Stimulated activated CD4-positive, alpha-beta T cell treated with anti-CD3 and anti-CD28 coated beads, TNF-alpha, amount 100 ng/mL, for 24 hours (primary cell): ENCODE measurements at regions not wholly inside any gene's neighbourhood (a gene's known extent, or its start where the extent isn't known, plus 50 kb on each side); places are given as distances from the start of the nearest gene placed in this dataset.
A peak's percentile ranks its signal among the peaks of the same experiment; 100 is the strongest.
"Not testable (repeated sequence)": the region's sequence is repeated elsewhere in the genome, so short reads cannot be mapped to it uniquely, and the experiment has no call there.

ENCODE experiments used
- DNase-seq, 3 experiments: peaks; one replicate each; pipeline ENCODE4 v3.0.0-alpha.2; 2020; ENCODE audit warnings: low read depth in 3 of 3

GRCh38 chr7:127530148-127530547 is 55.2 kb downstream of the GCC1 start:
- no peak for DNase-seq

- no peak for DNase-seq
Observed at GRCh38 chr7:127527561-127527960, 57.8 kb downstream of the GCC1 start.

GRCh38 chr7:127525866-127526480 is 59.4 kb downstream of the GCC1 start:
- DNase-seq, result no peak

GRCh38 chr7:127516320-127516719 is 69.1 kb downstream of the GCC1 start:
- DNase-seq, result no peak

- no peak for DNase-seq
Observed at GRCh38 chr7:127514499-127514898, 70.9 kb downstream of the GCC1 start.

GRCh38 chr7:127513311-127513710 is 72.1 kb downstream of the GCC1 start:
- DNase-seq, result no peak

- no peak for DNase-seq
Observed at GRCh38 chr7:127512663-127513062, 72.7 kb downstream of the GCC1 start.

GRCh38 chr7:127504715-127505114 is 80.7 kb downstream of the GCC1 start:
- peak in 1 of 3 experiments; percentile 3 for DNase-seq

- no peak for DNase-seq
Observed at GRCh38 chr7:127501817-127502216, 83.6 kb downstream of the GCC1 start.

GRCh38 chr7:127487381-127487780 is 94.9 kb upstream of the ZNF800 start:
- DNase-seq, result no peak

GRCh38 chr7:127486654-127487053 is 94.1 kb upstream of the ZNF800 start:
- no peak for DNase-seq

GRCh38 chr7:127485482-127485881 is 93.0 kb upstream of the ZNF800 start:
- no peak for DNase-seq

- no peak for DNase-seq
Observed at GRCh38 chr7:127484954-127485353, 92.4 kb upstream of the ZNF800 start.

GRCh38 chr7:127478461-127478860 is 86.0 kb upstream of the ZNF800 start:
- no peak for DNase-seq

GRCh38 chr7:127478024-127478355 is 85.5 kb upstream of the ZNF800 start:
- no peak for DNase-seq

GRCh38 chr7:127477295-127478023 is 85.0 kb upstream of the ZNF800 start:
- DNase-seq, result no peak

- DNase-seq, result no peak
Observed at GRCh38 chr7:127476618-127477017, 84.1 kb upstream of the ZNF800 start.

GRCh38 chr7:127474457-127474856 is 81.9 kb upstream of the ZNF800 start:
- no peak for DNase-seq

GRCh38 chr7:127473409-127473808 is 80.9 kb upstream of the ZNF800 start:
- DNase-seq, result no peak

- no peak for DNase-seq
Observed at GRCh38 chr7:127460077-127460476, 67.6 kb upstream of the ZNF800 start.

GRCh38 chr7:127451258-127451657 is 58.8 kb upstream of the ZNF800 start:
- not testable (repeated sequence) for DNase-seq

- DNase-seq, result no peak
Observed at GRCh38 chr7:127448566-127448965, 56.1 kb upstream of the ZNF800 start.

- DNase-seq, result peak; percentile 6 to 24 (median 20)
Observed at GRCh38 chr7:127447326-127447945, 54.9 kb upstream of the ZNF800 start.
